ENCODE measurements at regions not wholly inside any gene's neighbourhood (a gene's known extent, or its start where the extent isn't known, plus 50 kb on each side); places are given as distances from the start of the nearest gene placed in this dataset.

GRCh38 chr10:123346581-123346980, 192.4 kb downstream of the BUB3 start (continued):
- no peak for TF ChIP-seq HIC1 (tag by site-specific recombination; IDR thresholded peaks at IDR 0.05)
- TF ChIP-seq BCL6B (tag by site-specific recombination; IDR thresholded peaks at IDR 0.05): no peak
- no peak for TF ChIP-seq ZNF335 (tag by site-specific recombination; conservative IDR thresholded peaks at IDR 0.05)

GRCh38 chr10:123348691-123349572, 194.7 kb downstream of the BUB3 start:
- CTCF ChIA-PET: no interaction called here
- Histone ChIP-seq H3K36me3 (ENCODE audit: control insufficient read depth in 2 of 2, insufficient read depth in 1 of 2, low read length in 2 of 2) (no peaks in the 10 kb centered on the region), H3K4me3 (ENCODE audit: low read depth, low read length) (no peak overlapping the region), H3K4me1 (ENCODE audit: control insufficient read depth, insufficient read depth, low read length) (no peaks in the 10 kb centered on the region), H3K27ac (ENCODE audit: extremely low read depth, low read depth, low read length) (no peak overlapping the region), H3K9me3 (ENCODE audit: control insufficient read depth, insufficient read depth, low read depth, low read length) (no peaks in the 10 kb centered on the region)
- POLR2A ChIA-PET: no interaction called here
- no peak for TF ChIP-seq ZFP41 (tag by site-specific recombination; IDR thresholded peaks at IDR 0.05; ENCODE audit: borderline replicate concordance)
- TF ChIP-seq ZBTB1 (tag by site-specific recombination; IDR thresholded peaks at IDR 0.05): no peak
- TF ChIP-seq ZNF521 (tag by site-specific recombination; IDR thresholded peaks at IDR 0.05): no peak
- TF ChIP-seq ZNF623 (tag by site-specific recombination; IDR thresholded peaks at IDR 0.05): no peak
- TF ChIP-seq ZNF423 (tag by site-specific recombination; IDR thresholded peaks at IDR 0.05): no peak

- Histone ChIP-seq H3K36me3 (ENCODE audit: control insufficient read depth in 2 of 2, insufficient read depth in 1 of 2, low read length in 2 of 2) (no peaks in the 10 kb centered on the region), H3K27ac (ENCODE audit: extremely low read depth, low read depth, low read length) (no peak overlapping the region), H3K4me3 (ENCODE audit: low read depth, low read length) (no peak overlapping the region), H3K4me1 (ENCODE audit: control insufficient read depth, insufficient read depth, low read length) (no peaks in the 10 kb centered on the region), H3K9me3 (ENCODE audit: control insufficient read depth, insufficient read depth, low read depth, low read length) (no peaks in the 10 kb centered on the region)
- POLR2A ChIA-PET: no interaction called here
- CTCF ChIA-PET: no interaction called here
- TF ChIP-seq ZNF266 (tag by site-specific recombination; IDR thresholded peaks at IDR 0.05; ENCODE audit: low read depth) (no peak), ZNF48 (tag by site-specific recombination; IDR thresholded peaks at IDR 0.05) (no peak), ZNF169 (tag by site-specific recombination; IDR thresholded peaks at IDR 0.05) (no peak), SALL2 (tag by site-specific recombination; IDR thresholded peaks at IDR 0.05; ENCODE audit: borderline replicate concordance) (no peak), KLF10 (tag by site-specific recombination; IDR thresholded peaks at IDR 0.05) (no peak), ZNF362 (tag by site-specific recombination; IDR thresholded peaks at IDR 0.05) (no peak)
These were observed 197.5 kb downstream of the BUB3 start for GRCh38 chr10:123351715-123352114.

GRCh38 chr10:123354521-123354920, 200.3 kb downstream of the BUB3 start:
- H3K4me1 ChIP-seq (ENCODE audit: control insufficient read depth, insufficient read depth, low read length): no peaks in the 10 kb centered on the region
- H3K4me3 ChIP-seq (ENCODE audit: low read depth, low read length): no peak overlapping the region
- H3K36me3 ChIP-seq (ENCODE audit: control insufficient read depth in 2 of 2, insufficient read depth in 1 of 2, low read length in 2 of 2): no peaks in the 10 kb centered on the region
- POLR2A ChIA-PET: no interaction called here
- H3K9me3 ChIP-seq (ENCODE audit: control insufficient read depth, insufficient read depth, low read depth, low read length): no peaks in the 10 kb centered on the region
- no peak overlapping the region for H3K27ac ChIP-seq (ENCODE audit: extremely low read depth, low read depth, low read length)
- CTCF ChIA-PET: no interaction called here
- TF ChIP-seq ZNF157 (tag by site-specific recombination; IDR thresholded peaks at IDR 0.05) (no peak), ZNF280D (tag by site-specific recombination; IDR thresholded peaks at IDR 0.05) (no peak), ZNF335 (tag by site-specific recombination; conservative IDR thresholded peaks at IDR 0.05) (no peak), ZNF18 (tag by site-specific recombination; IDR thresholded peaks at IDR 0.05) (no peak), YY1 (tag by site-specific recombination; IDR thresholded peaks at IDR 0.05) (no peak), ZNF266 (tag by site-specific recombination; IDR thresholded peaks at IDR 0.05; ENCODE audit: low read depth) (no peak), ZNF660 (tag by site-specific recombination; IDR thresholded peaks at IDR 0.05) (no peak), ZNF114 (tag by site-specific recombination; IDR thresholded peaks at IDR 0.05) (no peak), ZNF521 (tag by site-specific recombination; IDR thresholded peaks at IDR 0.05) (no peak)

Measured in HEK293 (cell line).